ENCODE measurements at regions not wholly inside any gene's neighbourhood (a gene's known extent, or its start where the extent isn't known, plus 50 kb on each side); places are given as distances from the start of the nearest gene placed in this dataset.
A peak's percentile ranks its signal among the peaks of the same experiment; 100 is the strongest.

GRCh38 chr6:15113587-15113986 lies 132.3 kb upstream of the JARID2 start:
- in situ Hi-C loops (cut with HindIII; ENCODE audit: extremely low pct_ligation_motif_present, low pct_unique_long_range_greater_than_20kb) (no loop called here), intact Hi-C loops (cut with micrococcal nuclease; ENCODE audit: unreplicated experiment) (no loop called here)
- ChIA-PET POLR2A (no interaction called here), CTCF (ENCODE audit: low intra/inter-chr PET ratio, low total read pairs) (no interaction called here)
- Histone ChIP-seq H3K9ac (ENCODE audit: insufficient read depth, low read depth, low read length) (no peak overlapping the region), H3K4me1 (ENCODE audit: insufficient read depth, low read length) (no peaks in the 10 kb centered on the region), H3K36me3 (replicated peaks in 1 of 2; ENCODE audit: control insufficient read depth in 1 of 2, insufficient read depth in 2 of 2, low read length in 2 of 2) (no peaks in the 10 kb centered on the region), H3K27me3 (ENCODE audit: control insufficient read depth in 1 of 2, insufficient read depth in 2 of 2, low read length in 2 of 2) (peaks cover 0 to 3% of the 10 kb centered on the region in 2 experiments; a peak in 1 of 5 replicates), H3K79me2 (ENCODE audit: insufficient read depth, low read length) (no peaks in the 10 kb centered on the region), H3K4me2 (ENCODE audit: low read depth, low read length) (no peak overlapping the region), H3K27ac (ENCODE audit: extremely low read length, insufficient read depth, low read length) (no peak overlapping the region), H3K4me3 (replicated peaks in 1 of 3; ENCODE audit: insufficient read depth in 1 of 3, low read depth in 2 of 3, low read length in 3 of 3) (no peak overlapping the region), H3K9me3 (ENCODE audit: low read length) (no peaks in the 10 kb centered on the region), H2AFZ (ENCODE audit: low read length) (no peak overlapping the region), H4K20me1 (ENCODE audit: insufficient read depth, low read length) (0 out of 2 replicates have a peak, but pooled peaks cover 3% of the 10 kb centered on the region)
- WGBS (ENCODE audit: low lambda C conversion rate) = 0% methylated on average over 1 of the region's 1 CpG
- ATAC-seq = no peak
- TF ChIP-seq USF2 (IDR thresholded peaks at IDR 0.05; ENCODE audit: low read depth, low read length) (no peak), USF2 (CRISPR knock-in tag; IDR thresholded peaks at IDR 0.05; ENCODE audit: borderline replicate concordance) (no peak), STAG1 (CRISPR knock-in tag; IDR thresholded peaks at IDR 0.05) (peak; percentile 20; the same call in 1 of the 2 replicates)
- no TSS peak for BruUV-seq (replicated peaks)
- DNase-seq (ENCODE audit: low spot score) = no peak
- FAIRE-seq = no peak

GRCh38 chr6:15114061-15114460 lies 131.8 kb upstream of the JARID2 start:
- intact Hi-C loops (cut with micrococcal nuclease; ENCODE audit: unreplicated experiment) (no loop called here), in situ Hi-C loops (cut with HindIII; ENCODE audit: extremely low pct_ligation_motif_present, low pct_unique_long_range_greater_than_20kb) (no loop called here)
- POLR2A ChIA-PET = no interaction called here
- Histone ChIP-seq H3K9ac (ENCODE audit: insufficient read depth, low read depth, low read length) (no peak overlapping the region), H3K4me1 (ENCODE audit: insufficient read depth, low read length) (no peaks in the 10 kb centered on the region), H3K9me3 (ENCODE audit: low read length) (no peaks in the 10 kb centered on the region), H3K4me3 (replicated peaks in 1 of 3; ENCODE audit: insufficient read depth in 1 of 3, low read depth in 2 of 3, low read length in 3 of 3) (no peak overlapping the region), H4K20me1 (ENCODE audit: insufficient read depth, low read length) (0 out of 2 replicates have a peak, but pooled peaks cover 3% of the 10 kb centered on the region), H3K27ac (ENCODE audit: extremely low read length, insufficient read depth, low read length) (no peak overlapping the region), H3K4me2 (ENCODE audit: low read depth, low read length) (no peak overlapping the region), H3K36me3 (replicated peaks in 1 of 2; ENCODE audit: control insufficient read depth in 1 of 2, insufficient read depth in 2 of 2, low read length in 2 of 2) (no peaks in the 10 kb centered on the region), H3K79me2 (ENCODE audit: insufficient read depth, low read length) (no peaks in the 10 kb centered on the region), H3K27me3 (ENCODE audit: control insufficient read depth in 1 of 2, insufficient read depth in 2 of 2, low read length in 2 of 2) (no peaks in the 10 kb centered on the region), H2AFZ (ENCODE audit: low read length) (no peak overlapping the region)
- WGBS (ENCODE audit: low lambda C conversion rate) = 37% methylated on average over 4 of the region's 4 CpGs
- CTCF ChIA-PET (ENCODE audit: low intra/inter-chr PET ratio, low total read pairs) = no interaction called here
- no peak for FAIRE-seq
- DNase-seq (ENCODE audit: low spot score) = no peak
- ATAC-seq = no peak
- no TSS peak for BruUV-seq (replicated peaks)
- no peak for TF ChIP-seq ZFP90 (CRISPR knock-in tag; IDR thresholded peaks at IDR 0.05; ENCODE audit: borderline replicate concordance)
- TF ChIP-seq ZNF556 (CRISPR knock-in tag; IDR thresholded peaks at IDR 0.05; ENCODE audit: borderline replicate concordance) = no peak
- TF ChIP-seq IKZF4 (CRISPR knock-in tag; IDR thresholded peaks at IDR 0.05; ENCODE audit: borderline replicate concordance, low read depth, not compliant biosample characterization) = no peak
- no peak for TF ChIP-seq HDAC1 (CRISPR knock-in tag; IDR thresholded peaks at IDR 0.05)
- no peak for TF ChIP-seq CBFB (CRISPR knock-in tag; IDR thresholded peaks at IDR 0.05)
- TF ChIP-seq U2AF1 (optimal IDR thresholded peaks at IDR 0.05; ENCODE audit: low read depth, low read length) = no peak
- no peak for TF ChIP-seq MYNN (CRISPR knock-in tag; IDR thresholded peaks at IDR 0.05; ENCODE audit: low read depth)
- no peak for TF ChIP-seq SP1 (IDR thresholded peaks at IDR 0.05)
- no peak for TF ChIP-seq SP1 (CRISPR knock-in tag; IDR thresholded peaks at IDR 0.05)
- TF ChIP-seq TRAFD1 (CRISPR knock-in tag; IDR thresholded peaks at IDR 0.05; ENCODE audit: borderline replicate concordance) = no peak

All from HepG2 (cell line).